ENCODE measurements at regions not wholly inside any gene's neighbourhood (a gene's known extent, or its start where the extent isn't known, plus 50 kb on each side); places are given as distances from the start of the nearest gene placed in this dataset.

DNA sequence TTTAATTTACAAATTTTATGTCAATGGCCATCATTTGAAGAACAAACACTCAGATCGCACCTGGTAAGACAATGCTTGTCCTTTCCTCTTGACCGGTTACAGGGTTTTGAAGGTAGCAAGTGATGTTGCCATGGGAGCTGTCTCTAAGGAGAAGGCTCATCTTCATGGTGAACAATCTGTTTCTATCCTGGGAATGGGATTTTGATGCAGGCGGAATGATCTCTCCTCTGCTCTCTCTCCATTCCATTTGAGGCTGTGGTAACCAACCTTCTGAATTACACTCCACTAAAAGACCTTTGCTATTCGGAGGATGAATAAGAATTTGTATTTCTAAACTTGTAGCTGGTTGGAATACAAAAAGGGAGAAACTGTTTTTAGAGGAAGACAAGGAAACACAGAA lies 57.9 kb upstream of the SLC5A9 start:
- DNase-seq = no peak

DNA sequence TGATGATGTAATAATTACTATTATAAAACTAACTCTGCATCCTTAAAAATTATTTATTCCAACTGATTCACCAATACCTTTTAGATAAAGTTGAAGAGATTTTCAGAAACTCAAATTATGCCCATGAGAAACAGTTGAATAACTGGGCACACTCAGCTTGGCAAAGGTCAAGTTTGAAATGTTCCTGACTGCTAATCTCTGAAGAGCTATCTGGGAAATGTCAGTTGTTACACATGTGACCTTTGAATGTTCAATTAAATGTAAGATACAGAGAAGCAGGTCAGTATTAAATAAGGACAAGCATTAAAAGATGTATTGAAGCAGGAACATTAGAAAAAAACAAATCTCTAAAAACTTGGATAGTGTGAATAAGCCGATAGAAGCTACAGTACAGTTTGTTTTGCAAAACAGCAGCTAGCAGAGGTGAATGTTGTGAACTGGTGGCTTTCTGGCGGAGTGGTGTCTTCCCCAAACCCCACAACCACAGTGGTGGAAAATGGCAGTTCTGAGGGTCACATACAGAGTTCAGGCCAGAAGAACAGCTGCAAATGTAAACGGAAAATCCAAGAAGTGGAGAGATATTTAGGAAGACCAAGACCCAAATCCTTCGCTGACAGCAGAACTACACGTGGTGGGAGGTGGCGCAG lies 61.9 kb upstream of the SLC5A9 start:
- DNase-seq = no peak

DNA sequence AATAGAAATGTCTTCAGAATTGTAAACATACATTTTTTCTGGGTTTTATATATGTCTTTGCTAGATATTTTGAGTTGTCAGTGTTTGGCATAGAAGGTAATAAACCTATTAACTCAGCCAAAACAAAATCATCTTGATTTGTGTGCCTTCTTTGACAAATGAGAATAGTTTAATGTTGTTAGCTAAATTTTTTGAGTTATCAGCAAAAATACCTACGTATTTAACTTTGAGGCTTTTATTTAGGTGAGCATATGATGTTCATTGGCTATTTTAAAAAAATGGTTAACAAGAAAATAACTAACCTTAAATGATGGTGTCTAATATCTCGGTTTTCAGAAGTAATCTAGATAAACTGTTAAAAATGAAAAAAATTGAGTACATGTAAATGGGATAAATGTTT lies 83.2 kb upstream of the SLC5A9 start:
- no peak for DNase-seq

DNA sequence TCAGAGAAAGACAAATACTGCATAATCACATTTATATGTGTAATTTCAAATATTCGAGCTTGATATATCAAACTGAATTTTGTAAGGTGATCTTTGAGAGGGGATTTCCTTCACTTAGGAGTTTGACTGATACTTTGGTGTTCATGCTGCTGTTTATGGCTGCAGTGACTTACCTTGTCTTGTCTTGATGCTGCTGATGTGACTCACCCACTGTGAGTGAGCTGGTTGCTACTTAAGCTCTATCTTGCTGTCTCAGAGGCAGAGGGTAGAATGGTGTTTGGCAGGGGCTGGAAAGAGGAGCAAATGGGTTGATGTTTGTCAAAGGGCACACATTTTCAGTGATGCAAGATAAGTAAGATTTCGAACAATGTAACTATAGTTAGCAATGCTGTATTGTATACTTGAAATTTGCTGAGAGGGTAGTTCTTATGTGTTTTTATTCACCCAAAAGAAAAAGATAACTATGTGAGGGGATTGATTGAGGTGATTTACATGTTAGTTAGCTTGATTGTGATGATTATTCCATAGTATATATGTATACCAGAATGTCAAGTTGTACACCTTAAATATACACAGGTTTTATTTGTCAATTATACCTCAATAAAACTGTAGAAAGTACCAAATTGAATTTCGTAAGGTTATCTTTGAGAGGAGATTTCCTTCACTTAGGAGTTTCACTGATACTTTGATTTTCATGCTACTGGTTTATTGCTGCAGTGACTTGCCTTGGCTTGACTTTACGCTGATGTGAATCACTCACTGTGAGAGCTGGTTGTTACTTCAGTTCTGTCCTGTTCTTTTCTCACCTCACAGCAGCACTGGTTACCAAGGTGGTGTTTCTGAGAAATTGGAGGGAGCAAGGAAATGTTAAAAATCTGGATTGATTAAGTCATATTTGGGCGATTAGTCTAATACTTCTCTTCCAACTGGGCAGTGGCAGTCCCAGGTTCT lies 94.5 kb upstream of the SLC5A9 start:
- DNase-seq = no peak

DNA sequence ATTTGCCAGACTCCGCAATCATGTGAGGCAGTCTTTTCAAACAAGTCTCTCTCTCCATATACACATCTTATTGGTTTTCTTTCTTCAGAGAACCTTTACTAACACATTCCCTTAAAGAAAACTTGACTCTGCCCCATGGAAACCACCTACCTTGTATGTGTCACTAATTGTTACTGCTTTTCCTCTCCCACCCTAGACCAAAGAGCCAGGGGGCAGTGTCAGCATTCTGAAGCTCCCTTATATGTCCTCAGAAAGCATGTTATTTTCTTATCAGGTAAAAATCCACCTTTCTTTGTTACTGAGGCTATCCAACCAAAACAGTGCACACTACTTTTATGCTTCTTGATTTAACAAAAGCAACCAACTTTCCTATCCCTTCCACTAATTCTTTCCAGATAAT lies 98.9 kb upstream of the SLC5A9 start:
- no peak for DNase-seq

DNA sequence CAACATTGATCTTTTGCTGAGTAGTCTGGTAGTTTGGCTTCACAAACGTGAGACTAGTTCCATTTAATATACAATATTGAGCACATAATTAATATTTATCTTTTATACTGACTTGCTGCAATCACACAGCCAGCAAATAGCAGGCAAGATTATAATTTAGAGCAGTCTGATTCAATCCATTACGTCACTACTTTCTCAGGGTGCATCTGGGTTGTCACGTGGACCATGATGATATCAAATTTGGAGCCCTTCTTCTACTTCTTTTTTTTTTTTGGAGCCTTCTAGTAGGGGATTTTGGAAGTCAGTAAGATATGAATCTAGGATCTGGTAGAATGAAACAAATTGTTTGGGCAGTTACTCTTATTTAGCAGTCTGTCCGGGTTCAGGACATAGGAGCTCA lies 100.6 kb upstream of the SLC5A9 start:
- no peak for DNase-seq

DNA sequence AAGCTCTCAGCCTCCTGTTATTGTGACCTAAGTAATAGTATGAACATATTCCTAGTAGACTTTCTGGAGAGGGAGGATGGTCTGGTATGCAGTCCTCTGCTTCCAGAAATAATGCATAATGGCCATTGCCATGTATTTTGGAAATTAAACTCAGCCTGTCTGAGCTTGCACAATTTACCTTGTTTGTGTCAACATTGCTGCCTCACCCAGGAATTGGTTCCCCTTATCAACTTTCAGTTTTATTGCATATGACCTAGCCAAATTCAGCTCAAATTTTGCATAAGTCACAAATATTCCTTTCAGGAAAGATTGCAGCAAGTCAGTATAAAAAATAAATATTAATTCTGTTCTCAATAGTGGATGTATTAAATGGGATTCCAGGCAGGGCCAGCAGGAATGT lies 101.9 kb upstream of the SLC5A9 start:
- no peak for DNase-seq

DNA sequence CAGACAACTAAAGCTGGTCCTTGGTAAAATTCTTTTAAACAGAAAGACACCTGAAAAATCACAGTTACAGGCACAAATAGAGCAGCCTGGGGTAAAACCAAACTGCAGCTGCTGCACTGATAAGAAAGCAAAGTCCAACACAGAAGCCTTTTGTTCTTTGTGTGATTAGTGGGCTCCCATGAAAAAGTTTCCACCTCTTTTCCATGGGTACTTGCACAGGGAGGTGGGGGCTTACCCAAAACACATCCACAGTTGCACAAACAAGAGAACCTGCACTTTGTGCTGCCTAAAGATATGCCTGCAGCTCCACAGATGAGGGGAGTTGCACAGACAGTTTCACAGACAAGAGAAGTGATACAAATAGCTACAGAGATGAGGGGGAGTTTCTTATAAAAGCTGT lies 106.7 kb upstream of the SLC5A9 start:
- no peak for DNase-seq

DNA sequence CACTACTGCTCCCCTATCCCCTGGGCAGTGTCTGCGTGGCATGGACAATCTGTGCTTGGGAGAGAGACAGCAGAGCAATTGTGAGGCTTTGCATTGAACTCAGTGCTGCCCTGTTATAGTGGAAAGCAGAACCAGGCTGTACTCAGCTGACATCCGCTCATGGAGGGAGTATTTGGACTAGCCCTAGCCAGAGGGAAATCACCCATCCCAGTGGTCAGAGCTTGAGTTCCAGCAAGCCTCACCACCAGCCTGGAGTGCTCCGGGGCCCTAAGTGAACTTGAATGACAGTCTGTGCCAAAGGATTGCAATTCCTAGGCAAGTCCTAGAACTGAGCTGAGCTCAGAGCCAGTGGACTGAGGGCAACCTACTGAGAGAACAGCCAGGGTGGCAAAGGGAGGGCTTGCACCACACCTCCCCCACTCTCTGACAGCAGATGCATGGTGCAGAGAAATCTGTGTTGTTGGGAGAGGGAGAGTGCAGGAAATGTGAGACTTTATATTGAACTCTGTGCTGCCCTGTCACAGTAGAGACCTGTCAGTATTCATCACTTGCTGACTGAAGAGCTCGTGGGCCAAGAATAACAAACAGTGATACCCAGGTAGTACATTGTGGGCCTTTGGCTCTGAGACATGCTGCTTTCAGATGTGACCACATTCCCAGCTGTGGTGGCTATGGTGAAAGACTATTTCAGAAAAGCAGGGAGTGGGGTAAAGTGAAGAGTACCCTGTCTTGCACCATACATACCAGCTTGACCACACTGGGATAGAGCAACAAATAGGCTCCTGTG lies 107.7 kb upstream of the SLC5A9 start:
- no peak for DNase-seq

DNA sequence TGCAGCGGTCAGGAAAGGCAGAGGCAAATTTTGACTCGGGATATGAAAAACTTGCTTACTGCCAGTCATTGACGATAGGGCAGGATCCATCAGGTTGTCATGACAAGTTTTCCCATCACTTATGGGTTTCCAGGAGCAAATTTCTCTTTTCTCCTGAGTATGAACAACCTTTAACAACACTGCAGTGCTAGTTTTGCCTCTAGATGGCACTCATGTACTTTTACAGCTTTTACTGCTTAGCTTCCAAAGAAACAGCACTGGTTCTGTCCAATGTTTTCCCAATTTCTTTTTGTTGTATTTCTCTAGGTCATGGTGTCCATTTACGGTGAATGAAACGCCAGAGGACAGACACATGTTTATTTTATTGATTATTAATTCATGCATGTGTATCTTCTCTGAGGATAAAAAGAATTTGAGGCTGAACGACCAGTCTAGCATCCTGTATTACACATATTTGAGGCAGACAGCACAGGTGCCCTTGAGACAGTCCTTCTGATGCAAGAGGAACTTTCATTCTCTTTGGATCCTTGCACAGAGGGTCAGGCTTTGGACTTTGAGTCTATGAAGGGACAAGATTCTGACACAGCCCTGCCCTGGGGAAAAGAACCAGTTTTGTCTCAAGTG lies 112.3 kb upstream of the TRABD2B start:
- peak; percentile 62 for DNase-seq

DNA sequence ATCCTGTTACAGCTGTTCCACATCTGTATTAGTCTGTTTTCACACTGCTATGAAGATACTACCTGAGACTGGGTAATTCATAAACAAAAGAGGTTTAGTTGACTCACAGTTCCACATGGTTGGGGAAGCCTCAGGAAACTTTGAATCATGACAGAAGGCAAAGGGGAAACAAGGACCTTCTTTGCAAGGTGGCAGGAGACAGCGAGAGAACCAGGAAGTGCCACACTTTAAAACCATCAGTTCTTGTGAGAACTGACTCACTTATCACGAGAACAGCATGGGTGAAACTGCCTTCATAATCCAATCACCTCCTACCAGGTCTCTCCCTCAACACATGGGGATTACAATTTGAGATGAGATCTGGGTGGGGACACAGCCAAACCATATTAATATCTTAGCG lies 110.3 kb upstream of the TRABD2B start:
- DNase-seq = no peak

DNA sequence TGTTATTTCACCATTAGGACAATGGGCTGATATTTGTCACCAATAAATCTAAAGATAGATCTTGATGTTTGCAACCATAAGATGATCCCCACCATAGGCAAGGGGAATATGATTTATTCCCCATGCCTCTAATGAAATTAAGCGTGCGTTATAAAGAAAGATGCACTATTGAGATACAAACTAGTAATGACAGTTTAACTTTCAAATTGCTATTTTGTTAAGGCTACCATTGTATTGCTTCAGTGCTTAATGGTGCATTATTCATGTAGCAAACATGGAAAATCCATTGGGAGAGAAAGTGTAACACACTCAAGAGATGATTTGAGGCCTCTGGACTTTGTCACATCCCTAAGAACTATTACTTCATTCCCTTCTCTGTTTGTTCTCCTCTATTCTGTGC lies 108.9 kb upstream of the TRABD2B start:
- DNase-seq = no peak

DNA sequence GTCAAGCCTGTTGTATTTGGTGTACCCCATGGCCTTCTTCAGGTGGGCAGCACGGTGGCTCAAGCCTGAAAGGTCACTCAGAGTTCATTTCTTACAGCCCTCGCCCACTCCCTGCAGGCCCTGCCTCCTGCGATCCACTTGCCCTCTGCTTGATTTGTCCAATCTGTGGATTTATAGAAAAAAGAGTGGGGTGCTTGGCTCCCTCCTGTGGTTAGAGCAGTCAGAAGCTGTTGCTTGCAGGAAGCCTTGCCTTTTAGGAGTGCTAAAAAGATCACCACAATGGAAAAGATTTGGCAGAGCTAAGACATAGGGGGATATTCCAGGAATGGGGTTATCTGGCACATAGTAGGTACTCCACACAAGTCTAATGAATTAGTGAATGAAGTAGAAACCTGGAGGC lies 108.0 kb upstream of the TRABD2B start:
- no peak for DNase-seq

DNA sequence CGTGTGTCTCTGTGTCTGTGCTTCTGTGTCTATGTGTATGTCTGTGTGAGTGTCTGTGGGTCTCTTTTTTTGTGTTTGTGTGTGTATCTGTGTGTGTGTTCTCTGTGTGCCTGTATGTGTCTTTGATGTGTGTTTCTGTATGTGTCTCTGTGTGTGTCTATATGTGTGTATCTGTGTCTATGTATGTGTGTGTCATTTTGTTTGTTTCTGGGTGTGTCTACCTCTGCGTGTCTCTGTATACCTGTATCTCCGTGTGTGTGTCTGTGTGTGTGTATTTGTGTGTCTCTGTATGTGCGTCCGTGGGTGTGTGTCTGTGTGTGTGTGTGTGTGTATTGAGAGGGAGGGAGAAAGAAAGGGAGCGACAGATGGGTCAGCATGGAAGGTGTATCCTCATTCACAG lies 106.3 kb upstream of the TRABD2B start:
- DNase-seq = no peak

DNA sequence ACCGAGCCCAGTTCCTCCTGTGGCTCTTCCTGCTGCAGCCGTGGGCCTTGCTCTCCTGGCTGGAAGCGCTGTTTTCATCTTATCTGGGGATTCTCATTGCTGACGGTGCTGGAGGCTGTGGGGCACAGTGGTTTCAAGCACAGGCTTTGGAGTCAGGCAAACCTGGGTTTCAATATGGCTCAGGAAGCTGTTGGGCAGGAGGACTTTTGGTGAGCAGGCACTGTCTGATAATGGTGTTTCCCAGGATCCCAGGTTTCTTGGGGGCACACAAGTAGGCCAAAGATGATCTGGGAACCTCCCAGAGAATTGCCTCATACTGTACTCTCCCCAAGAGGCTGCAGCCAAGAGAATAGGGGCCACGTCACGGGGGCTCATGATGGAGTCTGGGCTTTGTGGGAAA lies 105.6 kb upstream of the TRABD2B start:
- no peak for DNase-seq

DNA sequence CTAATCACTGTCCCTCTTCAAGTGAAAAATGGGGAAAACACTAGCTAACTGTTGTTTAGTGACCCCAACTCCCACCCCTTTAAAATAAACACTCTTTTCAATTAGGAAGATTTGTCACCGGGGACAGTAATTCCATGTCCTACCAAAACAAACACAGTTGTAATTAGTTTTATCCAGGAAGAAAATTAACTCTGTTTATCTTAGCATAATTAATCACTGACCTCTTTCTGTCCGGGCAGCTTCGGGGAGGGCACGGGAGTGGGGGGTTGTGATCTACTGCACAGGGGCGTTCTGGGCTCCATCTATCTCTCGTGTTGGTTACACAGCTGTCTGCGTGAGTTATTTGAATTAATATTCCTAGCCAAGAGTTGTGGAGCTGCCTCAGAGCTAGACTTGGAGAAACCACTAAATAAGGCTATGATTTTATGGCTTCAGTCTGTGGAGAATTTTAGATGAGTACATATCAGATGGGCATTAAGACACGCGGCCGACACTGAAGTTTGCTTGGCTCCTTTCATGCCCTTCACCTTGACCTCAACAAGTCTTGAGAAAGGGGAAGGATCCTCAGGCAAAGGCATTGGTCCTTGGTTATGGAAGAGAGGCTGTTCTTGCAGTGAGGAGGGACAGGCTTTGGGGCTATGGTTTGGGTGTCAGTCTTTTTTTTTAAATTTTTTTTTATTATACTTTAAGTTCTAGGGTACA lies 102.0 kb upstream of the TRABD2B start:
- DNase-seq = no peak

DNA sequence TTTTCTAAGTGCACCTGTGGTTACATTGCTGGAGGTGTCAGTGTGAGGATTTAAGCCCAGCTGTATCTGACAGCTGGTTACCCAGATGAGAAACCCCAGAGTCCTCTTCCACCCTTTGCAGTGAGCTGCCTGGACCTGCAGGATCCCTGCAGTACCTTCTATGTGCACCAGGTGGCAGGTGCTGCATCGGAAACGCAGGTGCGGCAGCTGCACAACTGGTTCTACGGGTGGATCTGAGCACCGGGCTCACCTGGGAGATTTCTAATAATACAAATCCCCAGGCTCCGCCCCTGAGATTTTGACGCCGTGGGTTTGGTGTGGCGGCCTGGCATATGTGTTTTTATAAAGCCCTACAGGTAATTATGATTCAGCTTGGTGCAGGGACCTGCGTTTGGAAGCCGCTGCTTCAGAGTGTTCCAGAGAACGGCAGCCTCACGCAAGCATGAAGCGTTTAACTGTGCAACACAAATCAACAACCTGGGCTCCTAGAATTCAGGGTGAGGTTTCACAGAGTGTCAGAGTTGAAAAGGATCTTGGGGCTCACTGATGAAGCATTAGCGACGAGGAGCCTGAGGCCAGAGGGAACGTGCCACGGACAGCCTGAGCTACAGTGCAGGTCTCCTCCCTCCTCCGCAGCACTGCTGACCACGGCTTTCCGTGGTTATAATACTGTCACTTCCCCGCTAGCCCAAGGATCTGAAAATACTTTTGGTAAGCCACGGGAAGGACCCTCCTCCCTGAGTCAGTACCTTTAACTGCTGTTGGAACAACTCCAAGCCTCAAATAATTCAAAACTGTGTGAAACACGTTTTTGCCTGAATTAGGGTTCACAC lies 96.7 kb upstream of the TRABD2B start:
- peak; percentile 78 for DNase-seq

DNA sequence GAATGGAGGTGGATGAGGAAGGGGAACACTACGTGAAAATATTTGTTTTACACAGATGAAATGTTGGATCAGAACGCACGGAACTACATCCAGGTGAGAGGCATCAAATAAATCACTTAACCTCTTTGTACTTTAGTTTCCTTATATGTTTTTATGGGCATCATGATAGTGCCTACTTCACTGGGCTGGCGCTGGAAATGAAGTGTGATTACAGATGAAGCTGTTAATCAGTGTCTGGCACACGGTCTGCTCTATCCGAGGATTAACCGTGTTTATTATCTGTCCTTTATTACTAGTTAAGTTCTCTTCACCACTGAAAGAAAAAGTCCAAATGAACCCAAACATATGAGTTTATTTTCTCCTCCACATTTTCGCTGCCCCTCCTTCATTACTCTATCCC lies 96.0 kb upstream of the TRABD2B start:
- DNase-seq = no peak

DNA sequence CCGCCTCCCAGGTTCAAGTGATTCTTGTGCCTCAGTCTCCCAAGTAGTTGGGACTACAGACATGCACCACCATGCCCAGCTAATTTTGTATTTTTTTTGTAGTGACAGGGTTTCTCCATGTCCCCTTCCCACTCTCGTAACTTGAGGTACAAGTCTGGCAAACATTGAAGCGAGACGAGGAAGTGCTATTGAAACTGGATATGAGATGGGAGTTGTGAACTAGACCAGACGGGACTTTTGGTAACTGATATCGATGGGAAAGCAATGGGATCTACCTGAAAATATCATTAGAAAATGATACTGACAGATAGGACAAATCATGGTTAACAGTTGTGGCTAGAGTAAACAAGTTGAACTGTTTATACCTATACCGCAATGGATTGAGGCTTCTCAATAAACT lies 95.2 kb upstream of the TRABD2B start:
- no peak for DNase-seq

DNA sequence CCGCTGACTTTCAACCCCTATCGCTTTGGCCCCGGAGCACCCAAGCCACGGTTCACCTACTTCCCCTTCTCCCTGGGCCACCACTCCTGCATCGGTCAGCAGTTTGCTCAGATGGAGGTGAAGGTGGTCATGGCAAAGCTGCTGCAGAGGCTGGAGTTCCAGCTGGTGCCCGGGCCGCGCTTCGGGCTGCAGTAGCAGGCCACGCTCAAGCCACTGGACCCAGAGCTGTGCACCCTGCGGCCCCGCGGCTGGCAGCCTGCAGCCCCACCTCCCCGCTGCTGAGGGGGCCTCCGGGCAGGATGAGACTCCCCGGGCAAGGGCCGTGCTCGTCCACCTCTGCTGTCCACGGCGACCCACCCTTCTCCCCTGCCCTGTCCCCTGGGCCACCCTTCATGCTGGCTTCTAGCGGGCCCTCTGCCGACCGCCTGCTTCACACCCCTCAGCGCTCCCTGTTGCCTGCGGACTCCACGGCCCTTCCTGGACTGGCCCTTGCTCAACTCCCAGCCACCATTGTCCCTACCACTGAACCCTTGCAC lies 92.2 kb upstream of the TRABD2B start:
- no peak for DNase-seq

DNA sequence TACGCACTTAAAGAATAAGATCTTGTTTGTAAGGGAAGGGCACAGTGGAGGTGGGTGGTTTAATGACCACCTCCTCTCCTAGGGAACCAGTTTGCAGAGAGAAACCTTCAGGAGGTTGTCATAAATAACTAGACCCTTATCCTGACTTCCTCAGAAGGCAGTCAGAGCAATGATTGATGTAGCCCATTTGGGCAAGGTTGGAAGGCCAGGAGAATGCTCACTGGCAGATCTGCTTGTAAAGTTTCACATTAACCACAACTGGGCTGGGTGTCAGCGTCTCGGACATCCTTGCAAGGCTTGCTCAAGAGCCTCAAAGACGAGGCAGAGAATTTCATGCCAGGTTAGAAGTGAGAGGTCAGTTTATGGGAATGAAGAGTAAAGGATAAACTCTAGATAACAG lies 87.6 kb upstream of the TRABD2B start:
- no peak for DNase-seq

Data from NCI-H1105 (cell line).